ENCODE measurements at regions not wholly inside any gene's neighbourhood (a gene's known extent, or its start where the extent isn't known, plus 50 kb on each side); places are given as distances from the start of the nearest gene placed in this dataset.

DNA sequence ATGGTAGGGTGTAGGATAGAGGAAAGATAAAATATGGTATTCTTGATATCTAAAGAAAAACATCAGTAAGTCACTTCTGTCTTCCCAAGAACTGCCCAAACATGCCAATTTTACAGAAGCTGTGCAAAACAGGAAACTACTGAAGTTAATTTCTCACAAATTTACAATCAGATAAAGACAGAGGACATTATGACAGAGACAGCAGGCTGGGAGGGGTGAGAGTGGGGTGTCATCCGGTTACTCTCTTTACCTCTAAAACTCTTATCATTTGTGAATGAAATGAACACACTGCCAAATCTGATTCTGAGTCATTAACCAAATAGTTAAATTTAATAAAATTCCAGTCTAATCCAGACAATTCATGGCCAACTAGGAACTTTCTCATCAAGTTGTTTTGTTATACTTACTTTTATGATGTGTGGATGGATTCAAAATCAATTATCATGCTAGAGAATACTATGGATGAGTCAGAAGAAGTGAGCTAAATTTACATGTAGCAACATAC lies 323.2 kb upstream of the MEX3C start:
- H3K27ac Mint-ChIP-seq = no peak overlapping the region
- H3K36me3 Mint-ChIP-seq (ENCODE audit: low read depth) = no peaks in the 10 kb centered on the region
- ATAC-seq (replicated peaks) = no peak
- no peak overlapping the region for H3K4me3 Mint-ChIP-seq
- no peaks in the 10 kb centered on the region for H3K9me3 Mint-ChIP-seq
- no peaks in the 10 kb centered on the region for H3K4me1 Mint-ChIP-seq
- peaks cover 4% of the 10 kb centered on the region for H3K27me3 Mint-ChIP-seq

DNA sequence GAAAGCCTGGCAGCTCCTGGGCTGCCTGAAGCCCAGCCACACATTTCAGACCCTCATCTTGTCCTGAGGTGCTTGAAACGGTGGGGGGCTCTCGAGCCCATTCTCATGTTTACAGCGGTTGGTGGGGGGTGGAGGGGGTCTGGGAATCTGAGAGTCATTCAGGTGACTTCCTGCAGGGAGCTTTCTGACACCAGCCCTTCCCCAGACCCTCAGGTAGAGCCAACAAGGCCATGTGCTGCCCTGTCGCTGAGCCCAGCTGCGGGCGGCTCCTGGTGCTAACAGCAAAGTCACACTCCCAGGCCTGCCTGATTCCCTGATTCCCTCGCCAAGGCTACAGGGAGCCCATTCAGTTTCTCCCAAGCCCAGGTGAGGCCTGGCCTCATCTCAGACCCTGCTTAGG lies 324.9 kb upstream of the MEX3C start:
- Mint-ChIP-seq H3K27ac (no peak overlapping the region), H3K36me3 (ENCODE audit: low read depth) (no peaks in the 10 kb centered on the region), H3K4me3 (no peak overlapping the region), H3K4me1 (no peaks in the 10 kb centered on the region), H3K27me3 (peaks cover 4% of the 10 kb centered on the region), H3K9me3 (no peaks in the 10 kb centered on the region)
- ATAC-seq (replicated peaks) = no peak

DNA sequence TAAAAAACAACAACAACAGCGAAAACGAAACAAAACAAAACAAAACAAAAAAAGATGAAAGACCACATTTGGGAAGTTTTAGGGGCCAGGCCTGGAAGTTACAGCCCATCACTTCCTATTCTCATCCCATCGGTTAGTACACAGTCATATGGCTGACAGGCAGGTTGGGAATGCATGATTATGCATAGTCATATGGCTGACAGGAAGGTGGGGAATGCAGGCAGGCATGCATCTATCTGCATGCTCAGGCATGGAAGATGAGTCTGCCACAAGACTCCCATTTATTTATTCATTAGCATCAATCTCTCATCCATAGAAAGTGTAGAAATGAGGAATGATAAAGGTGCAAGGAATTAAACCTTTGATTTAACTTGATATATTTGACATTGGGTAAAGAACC lies 325.3 kb upstream of the MEX3C start:
- Mint-ChIP-seq H3K4me3 (no peak overlapping the region), H3K36me3 (ENCODE audit: low read depth) (no peaks in the 10 kb centered on the region), H3K27me3 (peaks cover 4% of the 10 kb centered on the region), H3K9me3 (no peaks in the 10 kb centered on the region), H3K4me1 (no peaks in the 10 kb centered on the region), H3K27ac (no peak overlapping the region)
- no peak for ATAC-seq (replicated peaks)

DNA sequence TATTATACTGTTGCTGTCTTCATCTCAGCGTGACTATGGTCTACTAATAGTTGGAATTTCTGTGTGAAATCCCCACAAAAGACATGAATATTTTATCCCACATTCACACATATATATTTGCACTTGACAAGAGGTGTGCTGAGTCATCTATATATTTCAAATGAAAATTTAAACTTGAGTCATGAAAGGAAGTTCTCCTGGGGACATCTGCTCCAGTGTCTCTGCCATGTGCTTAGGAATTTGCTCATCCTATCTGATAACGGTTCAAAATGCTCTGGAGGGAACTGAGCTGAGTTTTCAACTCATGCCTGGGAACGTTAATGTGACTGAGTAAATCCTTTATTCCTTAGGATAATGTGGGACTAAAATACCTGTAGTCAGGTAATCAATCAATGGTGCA lies 326.2 kb upstream of the MEX3C start:
- H3K27me3 Mint-ChIP-seq = no peaks in the 10 kb centered on the region
- no peaks in the 10 kb centered on the region for H3K9me3 Mint-ChIP-seq
- no peak overlapping the region for H3K4me3 Mint-ChIP-seq
- no peak for ATAC-seq (replicated peaks)
- H3K27ac Mint-ChIP-seq = no peak overlapping the region
- H3K36me3 Mint-ChIP-seq (ENCODE audit: low read depth) = no peaks in the 10 kb centered on the region
- H3K4me1 Mint-ChIP-seq = no peaks in the 10 kb centered on the region

DNA sequence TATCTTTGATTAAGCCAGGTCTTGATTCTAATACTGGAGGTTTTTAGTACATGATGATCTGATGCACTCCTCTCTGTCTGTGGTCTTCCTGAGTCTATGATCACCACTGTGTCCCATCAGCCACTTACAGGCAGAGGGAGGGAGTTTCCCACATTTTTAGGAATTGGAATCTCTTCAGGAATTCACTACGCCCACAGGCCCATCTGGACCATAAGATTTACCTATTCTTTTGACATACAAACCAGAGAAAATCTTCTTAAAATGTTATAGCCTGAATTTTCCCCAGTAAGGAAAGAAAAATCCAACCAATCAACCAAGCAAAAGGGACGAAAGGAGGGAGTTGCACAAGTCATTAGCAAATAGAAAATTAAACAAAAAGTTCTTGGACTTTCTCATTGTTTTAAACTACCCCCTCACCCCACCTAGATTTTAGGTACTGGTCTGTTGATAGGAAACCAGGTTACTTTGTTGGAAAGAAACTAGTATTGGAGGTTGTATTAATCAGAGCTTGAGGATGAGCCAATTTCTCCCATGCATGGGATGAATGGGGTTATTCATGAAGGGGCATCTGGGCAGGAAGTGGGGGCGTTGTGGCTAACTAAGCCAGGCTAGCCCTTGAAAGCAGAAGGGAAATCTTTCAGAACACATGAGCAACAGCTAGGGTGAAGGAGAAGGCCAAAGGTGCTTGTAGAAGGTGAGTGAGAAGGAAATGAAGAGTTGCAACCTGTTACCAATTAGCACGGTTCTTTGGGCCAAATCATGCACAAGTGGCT lies 328.2 kb upstream of the MEX3C start:
- Mint-ChIP-seq H3K27me3 (no peaks in the 10 kb centered on the region), H3K36me3 (ENCODE audit: low read depth) (no peaks in the 10 kb centered on the region), H3K4me3 (no peak overlapping the region), H3K9me3 (no peaks in the 10 kb centered on the region), H3K4me1 (no peaks in the 10 kb centered on the region), H3K27ac (no peak overlapping the region)
- ATAC-seq (replicated peaks) = no peak

DNA sequence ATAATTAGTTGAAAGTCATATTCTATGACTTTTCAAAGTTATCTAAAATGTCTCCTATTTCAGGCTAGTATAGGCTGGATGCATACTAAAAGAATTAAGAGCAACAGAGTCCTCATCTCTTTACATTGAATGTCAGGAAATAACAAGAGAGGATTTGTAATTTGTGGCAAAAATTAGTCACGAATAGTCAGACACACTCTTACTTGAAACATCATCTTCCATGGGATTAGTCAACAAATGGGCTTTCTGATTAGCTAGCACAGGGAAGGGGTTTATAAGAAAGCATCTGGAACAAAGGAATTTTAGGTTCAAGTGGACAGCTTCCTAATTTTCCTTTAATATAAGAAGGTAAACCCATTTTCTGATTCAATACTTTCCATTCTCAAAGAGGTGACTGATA lies 330.3 kb upstream of the MEX3C start:
- Mint-ChIP-seq H3K9me3 (no peaks in the 10 kb centered on the region), H3K36me3 (ENCODE audit: low read depth) (no peaks in the 10 kb centered on the region), H3K27ac (no peak overlapping the region), H3K27me3 (peaks cover 2% of the 10 kb centered on the region), H3K4me1 (no peaks in the 10 kb centered on the region), H3K4me3 (no peak overlapping the region)
- ATAC-seq (replicated peaks) = no peak

DNA sequence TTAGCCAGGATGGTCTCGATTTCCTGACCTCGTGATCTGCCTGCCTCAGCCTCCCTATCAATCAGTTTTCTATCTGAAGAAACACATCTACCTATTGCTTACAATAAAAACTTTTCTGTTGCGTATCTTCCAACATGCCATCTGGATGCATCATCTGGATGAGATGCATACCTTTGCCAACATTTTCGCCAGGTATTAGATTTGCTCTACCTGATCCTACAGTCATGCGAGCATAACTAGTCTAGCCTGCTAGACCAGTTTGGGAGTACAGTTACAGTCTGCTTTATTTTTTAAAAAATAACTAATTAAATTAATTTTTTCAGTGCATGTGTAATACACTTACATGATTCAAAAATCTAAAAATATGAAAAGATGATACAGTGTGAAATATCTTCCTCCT lies 334.0 kb upstream of the MEX3C start:
- Mint-ChIP-seq H3K4me3 (no peak overlapping the region), H3K27ac (no peak overlapping the region), H3K9me3 (no peaks in the 10 kb centered on the region), H3K4me1 (no peaks in the 10 kb centered on the region), H3K36me3 (ENCODE audit: low read depth) (no peaks in the 10 kb centered on the region), H3K27me3 (peaks cover 3% of the 10 kb centered on the region)
- ATAC-seq (replicated peaks) = no peak

DNA sequence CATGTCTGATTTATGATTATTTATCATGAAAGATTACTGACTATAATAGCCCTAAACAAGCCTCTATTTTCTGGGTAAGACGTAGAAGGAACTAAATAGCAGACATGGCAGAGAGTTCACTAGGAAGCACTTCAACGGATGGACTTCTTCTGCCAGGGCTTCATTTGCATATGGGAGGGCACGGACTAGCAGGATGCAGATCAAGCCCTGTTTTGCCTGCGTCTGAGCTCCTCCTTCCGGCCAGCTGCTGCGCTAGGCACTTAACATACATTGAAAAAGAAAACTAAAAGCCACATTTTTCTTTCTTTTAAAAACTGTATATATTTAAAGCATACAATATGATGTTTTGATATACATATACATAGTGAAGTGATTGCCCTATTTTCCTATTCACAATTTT lies 340.0 kb upstream of the MEX3C start:
- H3K27ac Mint-ChIP-seq = no peak overlapping the region
- H3K27me3 Mint-ChIP-seq = peaks cover 11% of the 10 kb centered on the region
- no peak for ATAC-seq (replicated peaks)
- H3K4me3 Mint-ChIP-seq = no peak overlapping the region
- no peaks in the 10 kb centered on the region for H3K36me3 Mint-ChIP-seq (ENCODE audit: low read depth)
- H3K4me1 Mint-ChIP-seq = no peaks in the 10 kb centered on the region
- H3K9me3 Mint-ChIP-seq = no peaks in the 10 kb centered on the region

DNA sequence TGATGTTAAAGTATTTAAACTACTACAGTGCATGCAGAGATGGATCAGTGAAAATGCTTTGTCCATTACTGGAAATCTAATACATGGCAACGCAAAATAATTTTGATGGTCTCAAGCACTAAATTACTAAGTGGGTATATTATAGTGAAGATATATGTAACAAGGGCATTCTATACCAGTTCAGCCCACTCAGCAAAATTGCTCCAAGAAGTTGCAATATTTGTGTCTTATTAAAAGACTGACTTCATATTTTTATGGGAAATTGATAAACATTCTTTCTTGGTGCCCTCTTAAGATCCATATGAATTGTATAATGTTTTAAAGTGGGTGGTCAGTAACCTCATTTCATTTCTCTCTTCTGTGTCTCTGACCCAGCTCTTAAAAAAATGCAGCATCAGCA lies 343.1 kb upstream of the MEX3C start:
- no peak overlapping the region for H3K4me3 Mint-ChIP-seq
- ATAC-seq (replicated peaks) = no peak
- no peaks in the 10 kb centered on the region for H3K36me3 Mint-ChIP-seq (ENCODE audit: low read depth)
- no peaks in the 10 kb centered on the region for H3K4me1 Mint-ChIP-seq
- H3K27ac Mint-ChIP-seq = no peak overlapping the region
- no peaks in the 10 kb centered on the region for H3K9me3 Mint-ChIP-seq
- H3K27me3 Mint-ChIP-seq = peaks cover 8% of the 10 kb centered on the region

DNA sequence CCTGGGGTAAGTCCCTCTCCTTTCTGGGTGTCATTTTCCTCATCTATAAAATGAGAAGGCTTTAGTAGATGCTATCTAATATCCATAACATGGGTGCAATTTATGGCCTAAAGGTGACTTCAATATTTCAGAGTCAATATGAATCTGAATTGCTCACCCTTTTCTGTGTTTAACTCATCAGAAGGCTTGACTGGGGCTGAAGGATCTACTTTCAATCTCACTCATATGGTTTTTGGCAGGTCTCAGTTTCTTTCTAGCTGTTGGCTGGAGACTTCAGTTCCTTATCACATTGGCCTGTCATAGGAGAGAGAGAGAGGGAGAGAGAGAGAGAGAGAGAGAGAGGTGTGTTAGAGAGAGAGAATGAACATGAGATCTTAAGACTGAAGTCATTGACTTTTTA lies 343.7 kb upstream of the MEX3C start:
- ATAC-seq (replicated peaks) = peak; percentile 60
- Mint-ChIP-seq H3K27ac (no peak overlapping the region), H3K27me3 (peaks cover 8% of the 10 kb centered on the region), H3K36me3 (ENCODE audit: low read depth) (no peaks in the 10 kb centered on the region), H3K4me3 (no peak overlapping the region), H3K9me3 (no peaks in the 10 kb centered on the region), H3K4me1 (no peaks in the 10 kb centered on the region)

DNA sequence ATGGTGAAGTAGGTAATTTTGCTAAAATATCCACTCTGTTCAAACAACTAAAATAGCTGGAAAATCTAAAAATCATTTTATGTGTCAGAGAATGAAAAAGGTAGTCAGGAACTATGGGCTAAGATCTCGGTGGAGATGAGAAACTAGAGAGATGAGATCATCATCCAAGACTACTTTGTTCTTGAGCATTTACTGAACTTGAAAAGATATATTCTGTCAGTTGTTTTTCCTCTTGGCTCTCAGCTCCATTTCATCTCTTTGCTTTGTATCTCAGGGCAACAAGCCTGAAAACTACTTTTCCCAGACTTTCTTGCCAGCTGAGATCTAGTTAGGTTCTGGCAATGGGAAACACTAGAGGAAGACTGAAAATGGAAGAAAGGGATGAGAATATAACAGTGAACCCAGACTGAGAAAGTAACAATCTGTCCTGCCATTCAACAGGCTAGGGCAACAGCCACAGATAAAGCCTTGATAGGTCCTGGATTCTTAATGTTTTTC lies 346.2 kb upstream of the MEX3C start:
- ATAC-seq (replicated peaks) = no peak
- H3K4me3 Mint-ChIP-seq = no peak overlapping the region
- no peak overlapping the region for H3K27ac Mint-ChIP-seq
- peaks cover 8% of the 10 kb centered on the region for H3K27me3 Mint-ChIP-seq
- no peaks in the 10 kb centered on the region for H3K4me1 Mint-ChIP-seq
- no peaks in the 10 kb centered on the region for H3K36me3 Mint-ChIP-seq (ENCODE audit: low read depth)
- H3K9me3 Mint-ChIP-seq = no peaks in the 10 kb centered on the region

DNA sequence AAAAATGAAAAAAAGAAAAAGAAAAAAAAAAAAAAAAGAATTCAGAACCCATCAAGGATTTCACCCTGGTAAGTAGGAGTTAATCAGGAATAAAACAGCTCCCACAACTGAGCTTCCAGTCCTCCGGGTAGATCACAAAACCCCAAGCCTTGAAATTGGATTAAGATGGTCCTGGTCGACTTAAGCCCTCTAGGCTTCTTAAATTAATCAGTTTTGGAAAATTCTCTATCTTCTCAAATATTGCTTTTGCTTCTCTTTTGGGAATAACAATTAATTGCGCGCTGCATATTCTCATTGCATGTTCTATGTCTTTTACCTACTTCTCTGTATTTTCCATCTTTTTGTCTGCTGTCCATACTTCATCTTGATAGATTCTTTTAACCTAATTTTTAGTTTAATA lies 348.0 kb upstream of the MEX3C start:
- Mint-ChIP-seq H3K27me3 (no peaks in the 10 kb centered on the region), H3K27ac (no peak overlapping the region), H3K9me3 (no peaks in the 10 kb centered on the region), H3K4me1 (no peaks in the 10 kb centered on the region), H3K36me3 (ENCODE audit: low read depth) (no peaks in the 10 kb centered on the region), H3K4me3 (no peak overlapping the region)
- ATAC-seq (replicated peaks) = no peak

DNA sequence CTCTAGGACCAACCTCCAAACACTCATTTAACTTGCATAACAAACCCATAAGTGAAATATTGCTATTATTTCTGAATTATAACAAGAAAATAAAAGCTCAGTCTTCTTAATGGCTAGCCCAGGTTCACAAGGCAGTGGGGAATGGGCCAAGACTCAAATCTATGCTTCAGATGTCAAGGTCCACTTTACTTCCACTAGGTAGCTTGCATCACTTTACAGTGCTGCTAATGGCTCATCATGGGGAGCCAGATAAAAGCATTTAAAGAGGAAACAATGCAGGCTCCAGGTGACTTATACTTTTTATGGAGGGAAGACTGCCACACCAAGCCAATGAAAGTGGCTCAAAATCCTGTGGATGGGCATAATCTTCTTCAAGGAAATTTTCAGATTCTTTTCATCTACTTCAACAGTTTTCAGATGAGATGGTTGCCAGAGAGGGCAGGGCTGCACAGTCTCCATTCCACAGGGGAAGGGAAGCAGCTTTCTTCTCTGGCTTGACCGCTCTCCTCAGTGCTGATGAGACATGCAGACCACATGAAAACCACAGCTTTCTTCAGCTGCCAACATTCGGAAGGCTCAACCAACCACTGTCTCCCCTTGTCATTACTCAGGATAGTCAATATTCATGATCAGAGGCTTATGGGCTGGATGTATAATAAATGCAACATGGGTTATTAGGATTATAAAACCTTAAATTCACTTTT lies 361.9 kb upstream of the MEX3C start:
- no peak overlapping the region for H3K4me3 Mint-ChIP-seq

DNA sequence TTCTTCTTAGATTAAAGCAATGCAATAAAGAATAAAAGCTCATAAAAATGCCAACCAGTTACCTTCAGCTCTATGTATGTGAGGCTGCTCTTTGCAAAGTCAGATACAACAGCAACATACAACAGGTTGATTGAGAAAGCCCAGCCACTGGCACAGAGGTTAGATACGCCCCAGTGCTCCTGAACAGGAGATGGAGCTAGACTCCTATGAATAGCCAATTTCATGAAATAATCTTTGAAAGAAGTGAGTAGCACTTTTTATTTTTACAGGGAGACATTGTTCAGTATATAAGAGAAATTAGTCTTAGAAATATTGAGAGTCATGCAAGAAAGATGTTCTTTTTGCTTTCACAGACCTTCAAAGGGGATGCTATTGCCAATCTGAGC lies 362.4 kb upstream of the MEX3C start:
- Mint-ChIP-seq H3K4me3 (no peak overlapping the region), H3K27me3 (peaks cover 30% of the 10 kb centered on the region), H3K27ac (no peak overlapping the region), H3K4me1 (no peaks in the 10 kb centered on the region), H3K9me3 (peaks cover 4% of the 10 kb centered on the region), H3K36me3 (ENCODE audit: low read depth) (no peaks in the 10 kb centered on the region)
- no peak for ATAC-seq (replicated peaks)

More for the DNA sequence above, 361.9 kb upstream of the MEX3C start:
- no peaks in the 10 kb centered on the region for H3K4me1 Mint-ChIP-seq
- no peak for ATAC-seq (replicated peaks)
- peaks cover 26% of the 10 kb centered on the region for H3K27me3 Mint-ChIP-seq
- H3K27ac Mint-ChIP-seq = no peak overlapping the region
- peaks cover 4% of the 10 kb centered on the region for H3K9me3 Mint-ChIP-seq
- no peaks in the 10 kb centered on the region for H3K36me3 Mint-ChIP-seq (ENCODE audit: low read depth)

DNA sequence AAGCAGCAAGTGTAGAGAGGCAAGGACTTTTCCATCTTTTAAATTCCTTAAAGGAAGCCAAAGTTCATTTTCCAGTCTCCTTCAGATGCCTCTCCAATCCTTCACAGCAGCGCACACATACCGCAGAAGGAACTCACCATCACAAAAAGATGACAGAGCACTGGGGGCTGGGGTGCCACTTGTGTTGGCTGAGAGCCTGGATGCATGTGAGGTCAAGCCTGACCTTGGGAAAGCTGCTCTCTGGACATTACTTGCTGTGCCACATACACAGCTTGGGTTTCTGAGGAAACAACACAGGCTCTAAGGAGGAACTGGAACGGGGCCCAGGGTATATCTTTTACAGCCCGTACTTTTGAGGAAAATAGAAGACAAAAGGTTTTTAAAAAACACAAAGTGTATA lies 364.3 kb upstream of the MEX3C start:
- Mint-ChIP-seq H3K4me3 (no peak overlapping the region), H3K9me3 (peaks cover 4% of the 10 kb centered on the region), H3K27me3 (peaks cover 39% of the 10 kb centered on the region), H3K36me3 (ENCODE audit: low read depth) (no peaks in the 10 kb centered on the region), H3K4me1 (no peaks in the 10 kb centered on the region), H3K27ac (no peak overlapping the region)
- ATAC-seq (replicated peaks) = no peak

Measured in activated T-helper 17 cell treated with anti-CD3 and anti-CD28 coated beads, Interleukin-2, amount 50 U/mL, for 72 hours (primary cell).